ENCODE measurements at regions not wholly inside any gene's neighbourhood (a gene's known extent, or its start where the extent isn't known, plus 50 kb on each side); places are given as distances from the start of the nearest gene placed in this dataset.

GRCh38 chrX:129000018-129000417 is 523.3 kb downstream of the SMARCA1 start:
- Histone ChIP-seq H2AFZ (ENCODE audit: control insufficient read depth, low read length) (no peak overlapping the region), H3K9me1 (ENCODE audit: control insufficient read depth, extremely low read depth, insufficient read depth, low read length) (no peaks in the 10 kb centered on the region)
- FAIRE-seq: no peak

GRCh38 chrX:128992107-128992971 is 531.0 kb downstream of the SMARCA1 start:
- no peaks in the 10 kb centered on the region for H3K4me1 ChIP-seq (ENCODE audit: control insufficient read depth, extremely low read depth, insufficient read depth, low read length)
- dilution Hi-C loops (cut with MboI; ENCODE audit: extremely low pct_ligation_motif_present, low sequenced_read_pairs): no loop called here
- peaks cover 4% of the 10 kb centered on the region for H3K9me3 ChIP-seq (ENCODE audit: control insufficient read depth, low read depth, low read length)
- no peaks in the 10 kb centered on the region for H3K9me1 ChIP-seq (ENCODE audit: control insufficient read depth, extremely low read depth, insufficient read depth, low read length)
- FAIRE-seq: no peak
- H2AFZ ChIP-seq (ENCODE audit: control insufficient read depth, low read length): no peak overlapping the region
- no peaks in the 10 kb centered on the region for H3K79me2 ChIP-seq (ENCODE audit: control insufficient read depth, insufficient read depth, low read length)
- no peak for DNase-seq (ENCODE audit: low read depth, low spot score)
- H3K9ac ChIP-seq (ENCODE audit: control insufficient read depth, extremely low read depth, insufficient read depth, low read length): no peak overlapping the region
- no peaks in the 10 kb centered on the region for H4K20me1 ChIP-seq (ENCODE audit: control insufficient read depth, extremely low read depth, insufficient read depth, low read length)
- no peaks in the 10 kb centered on the region for H3K36me3 ChIP-seq (ENCODE audit: control insufficient read depth in 2 of 2, extremely low read depth in 1 of 2, insufficient read depth in 2 of 2, low read length in 2 of 2)
- no peak overlapping the region for H3K27ac ChIP-seq (ENCODE audit: control insufficient read depth, insufficient read depth, low read length)
- no peak overlapping the region for H3K4me2 ChIP-seq (ENCODE audit: control insufficient read depth, extremely low read depth, insufficient read depth, low read depth, low read length)
- H3K4me3 ChIP-seq (ENCODE audit: control insufficient read depth in 2 of 3, extremely low read depth in 1 of 3, insufficient read depth in 2 of 3, low read depth in 1 of 3, low read length in 3 of 3): no peak overlapping the region
- no peak for TF ChIP-seq EZH2 (IDR thresholded peaks at IDR 0.05; ENCODE audit: low read length)
- peak in 1 of 3 experiments; percentile 21 for TF ChIP-seq CTCF (optimal IDR thresholded peaks at IDR 0.05 in 1 of 3, IDR thresholded peaks at IDR 0.05 in 1 of 3, conservative IDR thresholded peaks at IDR 0.05 in 1 of 3; ENCODE audit: extremely low read depth in 1 of 3, insufficient read depth in 2 of 3, low read length in 3 of 3)
- H3K27me3 ChIP-seq (ENCODE audit: control insufficient read depth, extremely low read depth, insufficient read depth, low read length): no peaks in the 10 kb centered on the region

More at GRCh38 chrX:129000018-129000417, 523.3 kb downstream of the SMARCA1 start:
- Histone ChIP-seq H3K9me3 (ENCODE audit: control insufficient read depth, low read depth, low read length) (no peaks in the 10 kb centered on the region), H3K4me3 (ENCODE audit: control insufficient read depth in 2 of 3, extremely low read depth in 1 of 3, insufficient read depth in 2 of 3, low read depth in 1 of 3, low read length in 3 of 3) (no peak overlapping the region), H3K4me2 (ENCODE audit: control insufficient read depth, extremely low read depth, insufficient read depth, low read depth, low read length) (no peak overlapping the region), H3K27ac (ENCODE audit: control insufficient read depth, insufficient read depth, low read length) (no peak overlapping the region), H3K27me3 (ENCODE audit: control insufficient read depth, extremely low read depth, insufficient read depth, low read length) (no peaks in the 10 kb centered on the region), H4K20me1 (ENCODE audit: control insufficient read depth, extremely low read depth, insufficient read depth, low read length) (no peaks in the 10 kb centered on the region), H3K36me3 (ENCODE audit: control insufficient read depth in 2 of 2, extremely low read depth in 1 of 2, insufficient read depth in 2 of 2, low read length in 2 of 2) (no peaks in the 10 kb centered on the region), H3K4me1 (ENCODE audit: control insufficient read depth, extremely low read depth, insufficient read depth, low read length) (no peaks in the 10 kb centered on the region), H3K79me2 (ENCODE audit: control insufficient read depth, insufficient read depth, low read length) (no peaks in the 10 kb centered on the region), H3K9ac (ENCODE audit: control insufficient read depth, extremely low read depth, insufficient read depth, low read length) (no peak overlapping the region)
- DNase-seq (ENCODE audit: low read depth, low spot score): no peak
- dilution Hi-C loops (cut with MboI; ENCODE audit: extremely low pct_ligation_motif_present, low sequenced_read_pairs): no loop called here
- TF ChIP-seq CTCF (optimal IDR thresholded peaks at IDR 0.05 in 1 of 3, IDR thresholded peaks at IDR 0.05 in 1 of 3, conservative IDR thresholded peaks at IDR 0.05 in 1 of 3; ENCODE audit: extremely low read depth in 1 of 3, insufficient read depth in 2 of 3, low read length in 3 of 3) (no peak), EZH2 (IDR thresholded peaks at IDR 0.05; ENCODE audit: low read length) (no peak)

All from keratinocyte (primary cell).